ENCODE measurements at regions not wholly inside any gene's neighbourhood (a gene's known extent, or its start where the extent isn't known, plus 50 kb on each side); places are given as distances from the start of the nearest gene placed in this dataset.

DNA sequence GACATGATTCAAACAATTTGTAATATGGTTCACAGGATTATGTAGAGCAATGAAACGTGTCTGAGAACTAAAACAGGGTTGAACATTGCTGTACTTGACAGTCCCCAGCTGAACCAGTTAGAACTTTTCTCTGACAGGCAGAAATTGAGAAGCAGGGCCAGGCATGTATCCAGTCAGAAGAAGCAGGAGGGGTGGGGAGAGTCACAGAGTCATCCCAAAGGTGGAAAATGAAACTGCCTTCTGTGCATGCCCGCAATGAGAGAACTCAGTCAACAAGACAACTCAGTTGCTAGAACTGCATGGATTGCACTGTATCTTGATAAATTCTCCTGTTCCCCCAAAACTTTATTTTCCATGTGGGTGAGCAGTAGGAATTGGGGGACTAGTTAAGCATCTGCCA, 72.9 kb upstream of the PRLR start (continued):
- TF ChIP-seq TAF7 (optimal IDR thresholded peaks at IDR 0.05; ENCODE audit: borderline replicate concordance, low read depth, low read length) (no peak), TCF12 (IDR thresholded peaks at IDR 0.05; ENCODE audit: low read depth, low read length) (no peak), YY1 (IDR thresholded peaks at IDR 0.05; ENCODE audit: low read depth, low read length) (no peak), KDM4A (IDR thresholded peaks at IDR 0.05; ENCODE audit: low read depth, low read length, severe bottlenecking) (no peak)

All from H1 (cell line).